Muscle layer of colon (tissue), 2 donors: ENCODE measurements at regions not wholly inside any gene's neighbourhood (a gene's known extent, or its start where the extent isn't known, plus 50 kb on each side); places are given as distances from the start of the nearest gene placed in this dataset.

Experiments
- H3K27ac ChIP-seq: one replicate; pipeline ENCODE4 v1.7.0; 2013; ENCODE audit warnings: low read depth, mild to moderate bottlenecking, low read length, moderate library complexity
- H3K27me3 ChIP-seq, 2 donors: one replicate each; pipeline ENCODE4 v1.7.0; 2013; ENCODE audit warnings: low read length in 2 of 2, mild to moderate bottlenecking in 2 of 2; ENCODE audit not compliant: insufficient read depth in 2 of 2, control insufficient read depth in 1 of 2
- H3K36me3 ChIP-seq: one replicate; pipeline ENCODE4 v1.7.0; 2013; ENCODE audit warnings: mild to moderate bottlenecking, low read length; ENCODE audit not compliant: insufficient read depth
- H3K4me1 ChIP-seq: one replicate; pipeline ENCODE4 v1.7.0; 2013; ENCODE audit warnings: mild to moderate bottlenecking, low read length; ENCODE audit not compliant: insufficient read depth
- H3K4me3 ChIP-seq, 2 donors: one replicate each; pipeline ENCODE4 v1.7.0; 2013; ENCODE audit warnings: low read length in 2 of 2, low read depth in 1 of 2, mild to moderate bottlenecking in 1 of 2, moderate library complexity in 1 of 2
- H3K9ac ChIP-seq: one replicate; pipeline ENCODE4 v1.7.0; 2013; ENCODE audit warnings: low read length
- H3K9me3 ChIP-seq: one replicate; pipeline ENCODE4 v1.7.0; 2013; ENCODE audit warnings: mild to moderate bottlenecking, low read length
- donor health status: abdominal sarcoma.
- donor health status: Adenocarcinoma of cecum.

- H3K9me3 ChIP-seq, result no peaks in the 10 kb centered on the region
- no peaks in the 10 kb centered on the region for H3K36me3 ChIP-seq
- no peak overlapping the region for H3K9ac ChIP-seq
- no peak overlapping the region for H3K27ac ChIP-seq
- H3K4me3 ChIP-seq, result no peak overlapping the region
- H3K27me3 ChIP-seq, result no peaks in the 10 kb centered on the region
- H3K4me1 ChIP-seq, result no peaks in the 10 kb centered on the region
Measured at GRCh38 chr3:81916890-81917289, 155.4 kb upstream of the GBE1 start.

GRCh38 chr3:81913886-81914663 lies 152.6 kb upstream of the GBE1 start:
- H3K27ac ChIP-seq, result no peak overlapping the region
- no peaks in the 10 kb centered on the region for H3K27me3 ChIP-seq
- no peak overlapping the region for H3K4me3 ChIP-seq
- no peak overlapping the region for H3K9ac ChIP-seq
- H3K9me3 ChIP-seq, result no peaks in the 10 kb centered on the region
- H3K36me3 ChIP-seq, result no peaks in the 10 kb centered on the region
- no peaks in the 10 kb centered on the region for H3K4me1 ChIP-seq

- Histone ChIP-seq H3K9ac (no peak overlapping the region), H3K27me3 (no peaks in the 10 kb centered on the region), H3K9me3 (no peaks in the 10 kb centered on the region), H3K36me3 (no peaks in the 10 kb centered on the region), H3K4me3 (no peak overlapping the region), H3K4me1 (no peaks in the 10 kb centered on the region), H3K27ac (no peak overlapping the region)
Measured at GRCh38 chr3:81911221-81911620, 149.8 kb upstream of the GBE1 start.

- H3K4me1 ChIP-seq, result no peaks in the 10 kb centered on the region
- H3K9me3 ChIP-seq, result no peaks in the 10 kb centered on the region
- no peaks in the 10 kb centered on the region for H3K36me3 ChIP-seq
- H3K9ac ChIP-seq, result no peak overlapping the region
- no peak overlapping the region for H3K4me3 ChIP-seq
- no peak overlapping the region for H3K27ac ChIP-seq
- H3K27me3 ChIP-seq, result no peaks in the 10 kb centered on the region
Measured at GRCh38 chr3:81910244-81910852, 148.9 kb upstream of the GBE1 start.

GRCh38 chr3:81909796-81910195 lies 148.4 kb upstream of the GBE1 start:
- Histone ChIP-seq H3K4me1 (no peaks in the 10 kb centered on the region), H3K9me3 (no peaks in the 10 kb centered on the region), H3K9ac (no peak overlapping the region)

GRCh38 chr3:81908561-81908960 lies 147.1 kb upstream of the GBE1 start:
- no peaks in the 10 kb centered on the region for H3K36me3 ChIP-seq
- H3K9me3 ChIP-seq, result no peaks in the 10 kb centered on the region
- H3K4me1 ChIP-seq, result no peaks in the 10 kb centered on the region
- no peak overlapping the region for H3K27ac ChIP-seq
- H3K27me3 ChIP-seq, result no peaks in the 10 kb centered on the region
- H3K4me3 ChIP-seq, result no peak overlapping the region
- H3K9ac ChIP-seq, result no peak overlapping the region

More at GRCh38 chr3:81909796-81910195, 148.4 kb upstream of the GBE1 start:
- H3K36me3 ChIP-seq, result no peaks in the 10 kb centered on the region
- H3K27ac ChIP-seq, result no peak overlapping the region
- no peak overlapping the region for H3K4me3 ChIP-seq
- no peaks in the 10 kb centered on the region for H3K27me3 ChIP-seq

- Histone ChIP-seq H3K27me3 (no peaks in the 10 kb centered on the region), H3K9ac (no peak overlapping the region), H3K4me1 (no peaks in the 10 kb centered on the region), H3K27ac (no peak overlapping the region), H3K4me3 (no peak overlapping the region), H3K9me3 (no peaks in the 10 kb centered on the region), H3K36me3 (no peaks in the 10 kb centered on the region)
Measured at GRCh38 chr3:81898336-81898735, 136.9 kb upstream of the GBE1 start.

- H3K27ac ChIP-seq, result no peak overlapping the region
- no peaks in the 10 kb centered on the region for H3K27me3 ChIP-seq
- H3K4me1 ChIP-seq, result no peaks in the 10 kb centered on the region
- H3K4me3 ChIP-seq, result no peak overlapping the region
- H3K9ac ChIP-seq, result no peak overlapping the region
- no peaks in the 10 kb centered on the region for H3K36me3 ChIP-seq
- H3K9me3 ChIP-seq, result no peaks in the 10 kb centered on the region
Measured at GRCh38 chr3:81894598-81894997, 133.2 kb upstream of the GBE1 start.

GRCh38 chr3:81891055-81891895 lies 129.8 kb upstream of the GBE1 start:
- Histone ChIP-seq H3K36me3 (no peaks in the 10 kb centered on the region), H3K9me3 (no peaks in the 10 kb centered on the region), H3K27ac (no peak overlapping the region), H3K9ac (no peak overlapping the region), H3K4me1 (no peaks in the 10 kb centered on the region), H3K4me3 (no peak overlapping the region), H3K27me3 (no peaks in the 10 kb centered on the region)

- Histone ChIP-seq H3K9me3 (no peaks in the 10 kb centered on the region), H3K27ac (no peak overlapping the region), H3K27me3 (no peaks in the 10 kb centered on the region), H3K9ac (no peak overlapping the region), H3K36me3 (no peaks in the 10 kb centered on the region), H3K4me3 (peak overlapping the region in 1 of 2 donors; percentile 13), H3K4me1 (no peaks in the 10 kb centered on the region)
Measured at GRCh38 chr3:81888914-81889557, 127.6 kb upstream of the GBE1 start.

GRCh38 chr3:81887448-81887847 lies 126.0 kb upstream of the GBE1 start:
- Histone ChIP-seq H3K27ac (no peak overlapping the region), H3K9ac (no peak overlapping the region), H3K4me1 (no peaks in the 10 kb centered on the region), H3K4me3 (no peak overlapping the region), H3K9me3 (no peaks in the 10 kb centered on the region), H3K36me3 (no peaks in the 10 kb centered on the region), H3K27me3 (no peaks in the 10 kb centered on the region)
